ENCODE measurements at regions not wholly inside any gene's neighbourhood (a gene's known extent, or its start where the extent isn't known, plus 50 kb on each side); places are given as distances from the start of the nearest gene placed in this dataset.

DNA sequence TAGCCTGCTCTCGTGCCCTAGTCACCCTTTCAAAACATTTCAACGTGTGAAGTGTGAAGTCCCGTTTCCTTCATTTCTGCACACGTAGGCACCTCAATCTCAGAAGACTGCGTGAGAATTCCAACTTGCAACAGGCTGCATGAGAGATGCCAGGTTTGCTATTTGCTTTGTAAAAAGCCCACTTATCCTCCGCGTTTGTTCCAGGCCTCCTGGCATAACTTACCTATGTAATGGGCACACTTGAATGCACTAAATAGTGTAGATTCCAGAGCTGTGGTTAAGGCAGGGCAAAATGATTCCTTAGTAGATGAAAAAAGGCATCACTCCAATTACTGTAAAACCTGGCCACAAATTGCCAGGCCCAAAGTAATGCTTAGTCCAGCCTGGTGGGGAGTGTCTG is 179.6 kb downstream of the INO80D start:
- ATAC-seq (no peak), DNase-seq (ENCODE audit: low spot score) (no peak)
- Histone ChIP-seq H4K20me1 (replicated peaks; ENCODE audit: insufficient read depth) (no peaks in the 10 kb centered on the region), H3K79me2 (replicated peaks; ENCODE audit: insufficient read depth) (no peaks in the 10 kb centered on the region), H3K4me3 (no peak overlapping the region), H3K27ac (ENCODE audit: low read depth) (no peak overlapping the region), H3F3A (replicated peaks; ENCODE audit: low read depth) (no peaks in the 10 kb centered on the region), H3K4me1 (ENCODE audit: insufficient read depth) (no peaks in the 10 kb centered on the region), H2AFZ (no peak overlapping the region), H3K27me3 (ENCODE audit: insufficient read depth) (no peaks in the 10 kb centered on the region), H3K36me3 (ENCODE audit: insufficient read depth) (no peaks in the 10 kb centered on the region), H3K9me2 (ENCODE audit: insufficient read depth) (no peaks in the 10 kb centered on the region), H3K4me2 (no peak overlapping the region)
- Mint-ChIP-seq H3K27me3 (ENCODE audit: insufficient read depth, low read depth, poor library complexity) (no peaks in the 10 kb centered on the region), H3K36me3 (ENCODE audit: low read depth) (no peaks in the 10 kb centered on the region), H3K9me3 (no peaks in the 10 kb centered on the region), H3K27ac (no peak overlapping the region), H3K4me3 (no peak overlapping the region), H3K4me1 (no peaks in the 10 kb centered on the region)
- TF ChIP-seq EZH2 (IDR thresholded peaks at IDR 0.05; ENCODE audit: low read depth, unreplicated experiment) = no peak

DNA sequence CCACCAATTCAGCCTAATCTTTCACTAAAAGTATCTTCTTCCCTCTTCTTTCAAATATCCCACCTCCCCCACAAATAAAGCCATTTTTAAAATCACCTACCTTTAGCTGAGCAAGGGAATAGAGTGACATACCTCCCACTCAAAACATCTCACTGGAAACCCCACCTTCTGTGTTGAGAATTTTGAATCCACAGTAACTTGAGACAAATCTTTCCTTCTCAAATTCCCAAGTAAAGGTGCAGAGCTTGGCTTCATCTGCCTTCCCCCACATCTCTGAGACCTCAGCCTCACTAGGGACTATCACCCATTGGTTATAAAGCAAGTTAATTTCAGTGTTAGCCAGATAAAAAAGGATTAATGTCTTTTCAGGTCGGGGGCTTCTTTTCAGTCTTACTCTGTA is 180.4 kb downstream of the INO80D start:
- no peak for DNase-seq (ENCODE audit: low spot score)
- Histone ChIP-seq H3F3A (replicated peaks; ENCODE audit: low read depth) (no peaks in the 10 kb centered on the region), H3K4me3 (no peak overlapping the region), H3K79me2 (replicated peaks; ENCODE audit: insufficient read depth) (no peaks in the 10 kb centered on the region), H4K20me1 (replicated peaks; ENCODE audit: insufficient read depth) (no peaks in the 10 kb centered on the region), H3K4me1 (ENCODE audit: insufficient read depth) (no peaks in the 10 kb centered on the region), H3K4me2 (no peak overlapping the region), H2AFZ (no peak overlapping the region; the same call in 1 of the 2 replicates), H3K27ac (ENCODE audit: low read depth) (no peak overlapping the region), H3K27me3 (ENCODE audit: insufficient read depth) (no peaks in the 10 kb centered on the region), H3K9me2 (ENCODE audit: insufficient read depth) (no peaks in the 10 kb centered on the region), H3K36me3 (ENCODE audit: insufficient read depth) (no peaks in the 10 kb centered on the region)
- no peak overlapping the region for H3K27ac Mint-ChIP-seq
- H3K4me3 Mint-ChIP-seq = no peak overlapping the region
- H3K27me3 Mint-ChIP-seq (ENCODE audit: insufficient read depth, low read depth, poor library complexity) = no peaks in the 10 kb centered on the region
- no peaks in the 10 kb centered on the region for H3K9me3 Mint-ChIP-seq
- H3K4me1 Mint-ChIP-seq = no peaks in the 10 kb centered on the region
- no peak for ATAC-seq
- no peaks in the 10 kb centered on the region for H3K36me3 Mint-ChIP-seq (ENCODE audit: low read depth)
- TF ChIP-seq NANOG (IDR thresholded peaks at IDR 0.05; ENCODE audit: borderline replicate concordance) = no peak
- no peak for TF ChIP-seq ZNF331 (CRISPR knock-in tag; IDR thresholded peaks at IDR 0.05; ENCODE audit: low read depth)
- TF ChIP-seq, protein P1, sequence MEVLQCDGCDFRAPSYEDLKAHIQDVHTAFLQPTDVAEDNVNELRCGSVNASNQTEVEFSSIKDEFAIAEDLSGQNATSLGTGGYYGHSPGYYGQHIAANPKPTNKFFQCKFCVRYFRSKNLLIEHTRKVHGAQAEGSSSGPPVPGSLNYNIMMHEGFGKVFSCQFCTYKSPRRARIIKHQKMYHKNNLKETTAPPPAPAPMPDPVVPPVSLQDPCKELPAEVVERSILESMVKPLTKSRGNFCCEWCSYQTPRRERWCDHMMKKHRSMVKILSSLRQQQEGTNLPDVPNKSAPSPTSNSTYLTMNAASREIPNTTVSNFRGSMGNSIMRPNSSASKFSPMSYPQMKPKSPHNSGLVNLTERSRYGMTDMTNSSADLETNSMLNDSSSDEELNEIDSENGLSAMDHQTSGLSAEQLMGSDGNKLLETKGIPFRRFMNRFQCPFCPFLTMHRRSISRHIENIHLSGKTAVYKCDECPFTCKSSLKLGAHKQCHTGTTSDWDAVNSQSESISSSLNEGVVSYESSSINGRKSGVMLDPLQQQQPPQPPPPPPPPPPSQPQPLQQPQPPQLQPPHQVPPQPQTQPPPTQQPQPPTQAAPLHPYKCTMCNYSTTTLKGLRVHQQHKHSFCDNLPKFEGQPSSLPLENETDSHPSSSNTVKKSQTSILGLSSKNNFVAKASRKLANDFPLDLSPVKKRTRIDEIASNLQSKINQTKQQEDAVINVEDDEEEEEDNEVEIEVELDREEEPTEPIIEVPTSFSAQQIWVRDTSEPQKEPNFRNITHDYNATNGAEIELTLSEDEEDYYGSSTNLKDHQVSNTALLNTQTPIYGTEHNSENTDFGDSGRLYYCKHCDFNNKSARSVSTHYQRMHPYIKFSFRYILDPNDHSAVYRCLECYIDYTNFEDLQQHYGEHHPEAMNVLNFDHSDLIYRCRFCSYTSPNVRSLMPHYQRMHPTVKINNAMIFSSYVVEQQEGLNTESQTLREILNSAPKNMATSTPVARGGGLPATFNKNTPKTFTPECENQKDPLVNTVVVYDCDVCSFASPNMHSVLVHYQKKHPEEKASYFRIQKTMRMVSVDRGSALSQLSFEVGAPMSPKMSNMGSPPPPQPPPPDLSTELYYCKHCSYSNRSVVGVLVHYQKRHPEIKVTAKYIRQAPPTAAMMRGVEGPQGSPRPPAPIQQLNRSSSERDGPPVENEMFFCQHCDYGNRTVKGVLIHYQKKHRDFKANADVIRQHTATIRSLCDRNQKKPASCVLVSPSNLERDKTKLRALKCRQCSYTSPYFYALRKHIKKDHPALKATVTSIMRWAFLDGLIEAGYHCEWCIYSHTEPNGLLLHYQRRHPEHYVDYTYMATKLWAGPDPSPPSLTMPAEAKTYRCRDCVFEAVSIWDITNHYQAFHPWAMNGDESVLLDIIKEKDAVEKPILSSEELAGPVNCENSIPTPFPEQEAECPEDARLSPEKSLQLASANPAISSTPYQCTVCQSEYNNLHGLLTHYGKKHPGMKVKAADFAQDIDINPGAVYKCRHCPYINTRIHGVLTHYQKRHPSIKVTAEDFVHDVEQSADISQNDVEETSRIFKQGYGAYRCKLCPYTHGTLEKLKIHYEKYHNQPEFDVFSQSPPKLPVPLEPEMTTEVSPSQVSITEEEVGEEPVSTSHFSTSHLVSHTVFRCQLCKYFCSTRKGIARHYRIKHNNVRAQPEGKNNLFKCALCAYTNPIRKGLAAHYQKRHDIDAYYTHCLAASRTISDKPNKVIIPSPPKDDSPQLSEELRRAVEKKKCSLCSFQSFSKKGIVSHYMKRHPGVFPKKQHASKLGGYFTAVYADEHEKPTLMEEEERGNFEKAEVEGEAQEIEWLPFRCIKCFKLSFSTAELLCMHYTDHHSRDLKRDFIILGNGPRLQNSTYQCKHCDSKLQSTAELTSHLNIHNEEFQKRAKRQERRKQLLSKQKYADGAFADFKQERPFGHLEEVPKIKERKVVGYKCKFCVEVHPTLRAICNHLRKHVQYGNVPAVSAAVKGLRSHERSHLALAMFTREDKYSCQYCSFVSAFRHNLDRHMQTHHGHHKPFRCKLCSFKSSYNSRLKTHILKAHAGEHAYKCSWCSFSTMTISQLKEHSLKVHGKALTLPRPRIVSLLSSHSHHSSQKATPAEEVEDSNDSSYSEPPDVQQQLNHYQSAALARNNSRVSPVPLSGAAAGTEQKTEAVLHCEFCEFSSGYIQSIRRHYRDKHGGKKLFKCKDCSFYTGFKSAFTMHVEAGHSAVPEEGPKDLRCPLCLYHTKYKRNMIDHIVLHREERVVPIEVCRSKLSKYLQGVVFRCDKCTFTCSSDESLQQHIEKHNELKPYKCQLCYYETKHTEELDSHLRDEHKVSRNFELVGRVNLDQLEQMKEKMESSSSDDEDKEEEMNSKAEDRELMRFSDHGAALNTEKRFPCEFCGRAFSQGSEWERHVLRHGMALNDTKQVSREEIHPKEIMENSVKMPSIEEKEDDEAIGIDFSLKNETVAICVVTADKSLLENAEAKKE (CRISPR knock-in tag; IDR thresholded peaks at IDR 0.05) = no peak
- TF ChIP-seq, protein P2, sequence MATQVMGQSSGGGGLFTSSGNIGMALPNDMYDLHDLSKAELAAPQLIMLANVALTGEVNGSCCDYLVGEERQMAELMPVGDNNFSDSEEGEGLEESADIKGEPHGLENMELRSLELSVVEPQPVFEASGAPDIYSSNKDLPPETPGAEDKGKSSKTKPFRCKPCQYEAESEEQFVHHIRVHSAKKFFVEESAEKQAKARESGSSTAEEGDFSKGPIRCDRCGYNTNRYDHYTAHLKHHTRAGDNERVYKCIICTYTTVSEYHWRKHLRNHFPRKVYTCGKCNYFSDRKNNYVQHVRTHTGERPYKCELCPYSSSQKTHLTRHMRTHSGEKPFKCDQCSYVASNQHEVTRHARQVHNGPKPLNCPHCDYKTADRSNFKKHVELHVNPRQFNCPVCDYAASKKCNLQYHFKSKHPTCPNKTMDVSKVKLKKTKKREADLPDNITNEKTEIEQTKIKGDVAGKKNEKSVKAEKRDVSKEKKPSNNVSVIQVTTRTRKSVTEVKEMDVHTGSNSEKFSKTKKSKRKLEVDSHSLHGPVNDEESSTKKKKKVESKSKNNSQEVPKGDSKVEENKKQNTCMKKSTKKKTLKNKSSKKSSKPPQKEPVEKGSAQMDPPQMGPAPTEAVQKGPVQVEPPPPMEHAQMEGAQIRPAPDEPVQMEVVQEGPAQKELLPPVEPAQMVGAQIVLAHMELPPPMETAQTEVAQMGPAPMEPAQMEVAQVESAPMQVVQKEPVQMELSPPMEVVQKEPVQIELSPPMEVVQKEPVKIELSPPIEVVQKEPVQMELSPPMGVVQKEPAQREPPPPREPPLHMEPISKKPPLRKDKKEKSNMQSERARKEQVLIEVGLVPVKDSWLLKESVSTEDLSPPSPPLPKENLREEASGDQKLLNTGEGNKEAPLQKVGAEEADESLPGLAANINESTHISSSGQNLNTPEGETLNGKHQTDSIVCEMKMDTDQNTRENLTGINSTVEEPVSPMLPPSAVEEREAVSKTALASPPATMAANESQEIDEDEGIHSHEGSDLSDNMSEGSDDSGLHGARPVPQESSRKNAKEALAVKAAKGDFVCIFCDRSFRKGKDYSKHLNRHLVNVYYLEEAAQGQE (IDR thresholded peaks at IDR 0.05; ENCODE audit: unreplicated experiment) = no peak
- TF ChIP-seq, protein P3, sequence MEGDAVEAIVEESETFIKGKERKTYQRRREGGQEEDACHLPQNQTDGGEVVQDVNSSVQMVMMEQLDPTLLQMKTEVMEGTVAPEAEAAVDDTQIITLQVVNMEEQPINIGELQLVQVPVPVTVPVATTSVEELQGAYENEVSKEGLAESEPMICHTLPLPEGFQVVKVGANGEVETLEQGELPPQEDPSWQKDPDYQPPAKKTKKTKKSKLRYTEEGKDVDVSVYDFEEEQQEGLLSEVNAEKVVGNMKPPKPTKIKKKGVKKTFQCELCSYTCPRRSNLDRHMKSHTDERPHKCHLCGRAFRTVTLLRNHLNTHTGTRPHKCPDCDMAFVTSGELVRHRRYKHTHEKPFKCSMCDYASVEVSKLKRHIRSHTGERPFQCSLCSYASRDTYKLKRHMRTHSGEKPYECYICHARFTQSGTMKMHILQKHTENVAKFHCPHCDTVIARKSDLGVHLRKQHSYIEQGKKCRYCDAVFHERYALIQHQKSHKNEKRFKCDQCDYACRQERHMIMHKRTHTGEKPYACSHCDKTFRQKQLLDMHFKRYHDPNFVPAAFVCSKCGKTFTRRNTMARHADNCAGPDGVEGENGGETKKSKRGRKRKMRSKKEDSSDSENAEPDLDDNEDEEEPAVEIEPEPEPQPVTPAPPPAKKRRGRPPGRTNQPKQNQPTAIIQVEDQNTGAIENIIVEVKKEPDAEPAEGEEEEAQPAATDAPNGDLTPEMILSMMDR (conservative IDR thresholded peaks at IDR 0.05; ENCODE audit: low read depth in 2 of 2) = no peak
- TF ChIP-seq, protein P4, sequence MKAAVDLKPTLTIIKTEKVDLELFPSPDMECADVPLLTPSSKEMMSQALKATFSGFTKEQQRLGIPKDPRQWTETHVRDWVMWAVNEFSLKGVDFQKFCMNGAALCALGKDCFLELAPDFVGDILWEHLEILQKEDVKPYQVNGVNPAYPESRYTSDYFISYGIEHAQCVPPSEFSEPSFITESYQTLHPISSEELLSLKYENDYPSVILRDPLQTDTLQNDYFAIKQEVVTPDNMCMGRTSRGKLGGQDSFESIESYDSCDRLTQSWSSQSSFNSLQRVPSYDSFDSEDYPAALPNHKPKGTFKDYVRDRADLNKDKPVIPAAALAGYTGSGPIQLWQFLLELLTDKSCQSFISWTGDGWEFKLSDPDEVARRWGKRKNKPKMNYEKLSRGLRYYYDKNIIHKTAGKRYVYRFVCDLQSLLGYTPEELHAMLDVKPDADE (IDR thresholded peaks at IDR 0.05) = no peak
- no peak for TF ChIP-seq ZNF114 (CRISPR knock-in tag; IDR thresholded peaks at IDR 0.05)
- TF ChIP-seq POLR2AphosphoS5 (IDR thresholded peaks at IDR 0.05; ENCODE audit: low read depth) = no peak
- TF ChIP-seq CREB1 (CRISPR knock-in tag; IDR thresholded peaks at IDR 0.05; ENCODE audit: low read depth) = no peak
- TF ChIP-seq JUNB (IDR thresholded peaks at IDR 0.05; ENCODE audit: unreplicated experiment) = no peak

Measured in GM23338 (cell line).